SU-DHL-6 (cell line): ENCODE measurements at regions not wholly inside any gene's neighbourhood (a gene's known extent, or its start where the extent isn't known, plus 50 kb on each side); places are given as distances from the start of the nearest gene placed in this dataset.

Source experiments
- H2AFZ ChIP-seq: fragments of 200-600 bp; sonication (generic); 2 replicates; pipeline ENCODE4 v1.6.1; 2014; ENCODE audit warnings: low read depth, mild to moderate bottlenecking, moderate library complexity, mixed read lengths, antibody characterized with exemption, low read length; ENCODE audit not compliant: severe bottlenecking
- H3F3A ChIP-seq: fragments of 200-600 bp; shearing (Covaris generic); 2 replicates; pipeline ENCODE4 v1.6.0; 2016; ENCODE audit warnings: antibody characterized with exemption, mild to moderate bottlenecking; ENCODE audit not compliant: insufficient read depth
- H3K27ac ChIP-seq: fragments of 200-600 bp; sonication (generic); 2 replicates; pipeline ENCODE4 v1.5.1; 2016; ENCODE audit warnings: low read depth, mild to moderate bottlenecking, low read length, moderate library complexity, mixed read lengths
- H3K27me3 ChIP-seq: fragments of 200-600 bp; sonication (generic), shearing (Covaris generic); 2 replicates; pipeline ENCODE4 v1.6.0; 2014; ENCODE audit warnings: mild to moderate bottlenecking, low read length
- H3K36me3 ChIP-seq: fragments of 200-600 bp; sonication (generic); 2 replicates; pipeline ENCODE4 v1.6.1; 2014; ENCODE audit warnings: mild to moderate bottlenecking, low read length, mixed read lengths
- H3K4me2 ChIP-seq: fragments of 300-600, 200-600 bp; shearing (Covaris generic), sonication (generic); 2 replicates; pipeline ENCODE4 v1.6.0; 2014; ENCODE audit warnings: low read length, low read depth, mild to moderate bottlenecking; ENCODE audit not compliant: poor library complexity, severe bottlenecking
- H3K4me3 ChIP-seq: fragments of 200-600 bp; sonication (generic); 2 replicates; pipeline ENCODE4 v1.5.1; 2014; ENCODE audit warnings: antibody characterized with exemption, low read length, mild to moderate bottlenecking, mixed read lengths; ENCODE audit not compliant: insufficient read depth, poor library complexity, severe bottlenecking
- H3K79me2 ChIP-seq: fragments of 200-600 bp; sonication (generic); 2 replicates; pipeline ENCODE4 v1.6.1; 2014; ENCODE audit warnings: mild to moderate bottlenecking, low read length, moderate library complexity; ENCODE audit not compliant: insufficient read depth
- H3K9ac ChIP-seq: fragments of 200-600 bp; sonication (generic); 2 replicates; pipeline ENCODE4 v1.7.0; 2014; ENCODE audit warnings: mild to moderate bottlenecking, low read length
- H3K9me2 ChIP-seq: fragments of 200-600 bp; sonication (generic); replicated peaks from 2 replicates; pipeline ENCODE4 v1.6.1; 2014; ENCODE audit warnings: low read length; ENCODE audit not compliant: insufficient read depth
- H3K9me3 ChIP-seq: fragments of 200-600 bp; sonication (generic); 2 replicates; pipeline ENCODE4 v1.6.1; 2014; ENCODE audit warnings: low read length, mixed read lengths; ENCODE audit not compliant: insufficient read depth
- H4K20me1 ChIP-seq: fragments of 200-600 bp; sonication (generic); 2 replicates; pipeline ENCODE4 v1.6.1; 2014; ENCODE audit warnings: low read depth, mild to moderate bottlenecking, antibody characterized with exemption, low read length, moderate library complexity, mixed read lengths
- CTCF ChIP-seq: fragments of 200-600 bp; sonication (generic); IDR thresholded peaks from one replicate; pipeline ENCODE4 v1.5.1; 2017; ENCODE audit warnings: antibody characterized with exemption, mild to moderate bottlenecking, low read length, moderate library complexity; ENCODE audit not compliant: insufficient read depth, poor library complexity, severe bottlenecking
- EZH2phosphoT487 ChIP-seq: fragments of 200-600 bp; sonication (generic), shearing (Covaris generic); conservative IDR thresholded peaks from 2 replicates; pipeline ENCODE4 v1.6.1; 2018; ENCODE audit warnings: mild to moderate bottlenecking, antibody characterized with exemption, low read length, moderate library complexity, mixed read lengths

- H3K9me3 ChIP-seq: no peaks in the 10 kb centered on the region
- H3F3A ChIP-seq: no peaks in the 10 kb centered on the region
- H3K79me2 ChIP-seq: no peaks in the 10 kb centered on the region
- no peak overlapping the region for H3K27ac ChIP-seq
- H2AFZ ChIP-seq: no peak overlapping the region
- H3K9ac ChIP-seq: no peak overlapping the region
- TF ChIP-seq EZH2phosphoT487 (no peak), CTCF (no peak)
- H3K27me3 ChIP-seq: no peaks in the 10 kb centered on the region
- no peaks in the 10 kb centered on the region for H3K9me2 ChIP-seq
- H3K4me2 ChIP-seq: no peak overlapping the region
- H3K4me3 ChIP-seq: no peak overlapping the region
- no peaks in the 10 kb centered on the region for H4K20me1 ChIP-seq
- no peaks in the 10 kb centered on the region for H3K36me3 ChIP-seq
These were observed 119.7 kb upstream of the ABCA1 start for GRCh38 chr9:105047742-105048041.

GRCh38 chr9:105048331-105048730 is 120.4 kb upstream of the ABCA1 start:
- no peaks in the 10 kb centered on the region for H3K27me3 ChIP-seq
- no peaks in the 10 kb centered on the region for H3K9me3 ChIP-seq
- H3K9me2 ChIP-seq: no peaks in the 10 kb centered on the region
- no peaks in the 10 kb centered on the region for H4K20me1 ChIP-seq
- no peak overlapping the region for H2AFZ ChIP-seq
- no peak for TF ChIP-seq CTCF
- TF ChIP-seq EZH2phosphoT487: no peak
- no peaks in the 10 kb centered on the region for H3K79me2 ChIP-seq
- no peaks in the 10 kb centered on the region for H3F3A ChIP-seq
- no peaks in the 10 kb centered on the region for H3K36me3 ChIP-seq
- no peak overlapping the region for H3K27ac ChIP-seq
- H3K4me2 ChIP-seq: no peak overlapping the region
- no peak overlapping the region for H3K4me3 ChIP-seq
- H3K9ac ChIP-seq: no peak overlapping the region

- H3K27ac ChIP-seq: no peak overlapping the region
- no peaks in the 10 kb centered on the region for H3F3A ChIP-seq
- TF ChIP-seq EZH2phosphoT487 (no peak), CTCF (no peak)
- no peak overlapping the region for H3K4me3 ChIP-seq
- no peak overlapping the region for H3K4me2 ChIP-seq
- no peaks in the 10 kb centered on the region for H3K9me3 ChIP-seq
- no peak overlapping the region for H3K9ac ChIP-seq
- no peaks in the 10 kb centered on the region for H4K20me1 ChIP-seq
- no peaks in the 10 kb centered on the region for H3K9me2 ChIP-seq
- H3K36me3 ChIP-seq: no peaks in the 10 kb centered on the region
- H3K27me3 ChIP-seq: no peaks in the 10 kb centered on the region
- no peak overlapping the region for H2AFZ ChIP-seq
- H3K79me2 ChIP-seq: no peaks in the 10 kb centered on the region
These were observed 122.3 kb upstream of the ABCA1 start for GRCh38 chr9:105050296-105050695.

- TF ChIP-seq CTCF: no peak
- no peak for TF ChIP-seq EZH2phosphoT487
- no peaks in the 10 kb centered on the region for H3K27me3 ChIP-seq
- H3K4me3 ChIP-seq: no peak overlapping the region
- no peaks in the 10 kb centered on the region for H3K79me2 ChIP-seq
- no peaks in the 10 kb centered on the region for H4K20me1 ChIP-seq
- no peaks in the 10 kb centered on the region for H3K9me3 ChIP-seq
- H2AFZ ChIP-seq: no peak overlapping the region
- no peak overlapping the region for H3K4me2 ChIP-seq
- H3K9ac ChIP-seq: no peak overlapping the region
- H3K27ac ChIP-seq: no peak overlapping the region
- H3F3A ChIP-seq: no peaks in the 10 kb centered on the region
- H3K36me3 ChIP-seq: no peaks in the 10 kb centered on the region
- no peaks in the 10 kb centered on the region for H3K9me2 ChIP-seq
These were observed 123.9 kb upstream of the ABCA1 start for GRCh38 chr9:105051897-105052296.
